ENCODE measurements at regions not wholly inside any gene's neighbourhood (a gene's known extent, or its start where the extent isn't known, plus 50 kb on each side); places are given as distances from the start of the nearest gene placed in this dataset.

- no peak overlapping the region for H3K27ac ChIP-seq (ENCODE audit: insufficient read depth, low read depth, low read length)
- no peak overlapping the region for H3K4me2 ChIP-seq (ENCODE audit: insufficient read depth, low read length)
- no peaks in the 10 kb centered on the region for H4K20me1 ChIP-seq (replicated peaks; ENCODE audit: control insufficient read depth, extremely low read depth, insufficient read depth, low read length)
- no peak overlapping the region for H2AFZ ChIP-seq (ENCODE audit: low read depth, low read length)
- BruUV-seq (replicated peaks) = no TSS peak
- H3K9me3 ChIP-seq (replicated peaks; ENCODE audit: control insufficient read depth, insufficient read depth, low read length) = peaks cover 2% of the 10 kb centered on the region
- DNase-seq (ENCODE audit: low read depth, low spot score) = no peak
- CTCF ChIA-PET = no interaction called here
- no peak for TF ChIP-seq GATA2 (IDR thresholded peaks at IDR 0.05; ENCODE audit: insufficient read depth, insufficient read length, low read depth, low read length)
- no peak for TF ChIP-seq POLR2A (IDR thresholded peaks at IDR 0.05; ENCODE audit: low read depth, low read length)
- TF ChIP-seq JUN (IDR thresholded peaks at IDR 0.05; ENCODE audit: borderline replicate concordance, insufficient read depth, insufficient read length, low read depth) = no peak
- TF ChIP-seq EZH2 (IDR thresholded peaks at IDR 0.05; ENCODE audit: borderline replicate concordance, low read depth, low read length, severe bottlenecking) = no peak
- TF ChIP-seq POLR2AphosphoS5 (IDR thresholded peaks at IDR 0.05; ENCODE audit: insufficient read depth, low read depth, low read length) = no peak
- no peak for TF ChIP-seq CTCF (IDR thresholded peaks at IDR 0.05; ENCODE audit: extremely low read depth in 1 of 2, insufficient read depth in 1 of 2, low read depth in 1 of 2, low read length in 2 of 2)
- TF ChIP-seq MYC (IDR thresholded peaks at IDR 0.05; ENCODE audit: low read depth, low read length) = no peak
- no peak for TF ChIP-seq FOS (IDR thresholded peaks at IDR 0.05; ENCODE audit: borderline replicate concordance, insufficient read depth, low read length)
- no peak for TF ChIP-seq MAX (IDR thresholded peaks at IDR 0.05; ENCODE audit: insufficient read depth, insufficient read length)
- FAIRE-seq = no peak
- H3K79me2 ChIP-seq (ENCODE audit: control insufficient read depth, insufficient read depth, low read length) = no peaks in the 10 kb centered on the region
- H3K36me3 ChIP-seq (ENCODE audit: control insufficient read depth in 2 of 2, extremely low read depth in 1 of 2, insufficient read depth in 2 of 2, low read length in 2 of 2) = no peaks in the 10 kb centered on the region
- H3K4me1 ChIP-seq (ENCODE audit: control insufficient read depth, extremely low read depth, insufficient read depth, low read length) = no peaks in the 10 kb centered on the region
- H3K4me3 ChIP-seq (replicated peaks in 1 of 3; ENCODE audit: insufficient read depth in 1 of 3, low read depth in 1 of 3, low read length in 3 of 3) = no peak overlapping the region
- dilution Hi-C loops (cut with MboI; ENCODE audit: extremely low pct_ligation_motif_present, low sequenced_read_pairs) = no loop called here
- no peak overlapping the region for H3K9ac ChIP-seq (replicated peaks; ENCODE audit: extremely low read depth, insufficient read depth, low read length)
- POLR2A ChIA-PET = no interaction called here
- intact Hi-C loops (cut with micrococcal nuclease) = no loop called here
- no peaks in the 10 kb centered on the region for H3K9me1 ChIP-seq (replicated peaks; ENCODE audit: control insufficient read depth, extremely low read depth, insufficient read depth, low read length)
- no peaks in the 10 kb centered on the region for H3K27me3 ChIP-seq (ENCODE audit: control insufficient read depth in 2 of 2, insufficient read depth in 2 of 2, low read length in 2 of 2)
Observed at GRCh38 chr18:38900031-38900430, 1334.4 kb upstream of the CELF4 start.

All from endothelial cell of umbilical vein (primary cell).